NCI-H1105 (cell line): ENCODE measurements at regions not wholly inside any gene's neighbourhood (a gene's known extent, or its start where the extent isn't known, plus 50 kb on each side); places are given as distances from the start of the nearest gene placed in this dataset.
A peak's percentile ranks its signal among the peaks of the same experiment; 100 is the strongest.

ENCODE experiments used
- DNase-seq: peaks from one replicate; lab custom pipeline; 2025; lab: John Stamatoyannopoulos, UW

DNA sequence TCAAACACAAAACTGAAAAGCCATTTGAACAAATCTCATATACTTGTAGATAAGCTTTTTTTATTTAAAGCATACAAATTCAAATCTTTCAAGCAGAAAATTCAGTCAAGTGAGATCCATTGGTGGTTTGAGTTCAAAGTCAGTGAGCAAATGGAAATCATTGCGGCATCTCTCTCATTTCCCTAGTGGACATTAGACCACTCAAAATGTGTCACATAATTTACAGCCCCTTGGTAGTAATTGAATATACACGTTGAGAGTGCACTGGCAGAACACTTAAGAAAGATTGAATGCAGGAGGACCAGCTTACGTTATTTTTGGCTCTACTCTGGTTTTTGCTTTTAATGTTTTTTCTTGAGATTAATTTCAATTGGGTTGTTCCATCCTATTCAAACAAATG is 633.7 kb downstream of the USP25 start:
- no peak for DNase-seq

GRCh38 chr21:16366207-16366606 is 636.4 kb downstream of the USP25 start:
- DNase-seq, result no peak

DNA sequence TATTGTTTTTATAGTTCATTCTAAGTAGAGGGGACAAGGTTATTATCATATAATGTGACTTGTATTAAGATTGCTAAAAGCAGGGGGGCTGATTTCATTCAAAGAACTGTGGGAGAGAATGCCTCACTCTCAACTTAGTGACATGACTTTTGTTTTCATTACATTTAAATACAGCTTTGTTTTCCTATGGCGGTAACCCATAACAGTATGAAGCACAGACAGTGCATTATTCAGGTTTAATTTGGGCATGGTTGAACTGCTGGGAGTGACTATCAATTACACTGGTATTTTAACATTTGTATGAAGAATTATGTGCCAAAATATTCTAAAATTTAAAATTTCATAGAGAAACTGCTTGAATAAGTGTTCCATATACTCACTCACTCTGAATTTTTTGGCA is 637.3 kb downstream of the USP25 start:
- DNase-seq, result no peak

GRCh38 chr21:16370186-16370585 is 640.4 kb downstream of the USP25 start:
- no peak for DNase-seq

DNA sequence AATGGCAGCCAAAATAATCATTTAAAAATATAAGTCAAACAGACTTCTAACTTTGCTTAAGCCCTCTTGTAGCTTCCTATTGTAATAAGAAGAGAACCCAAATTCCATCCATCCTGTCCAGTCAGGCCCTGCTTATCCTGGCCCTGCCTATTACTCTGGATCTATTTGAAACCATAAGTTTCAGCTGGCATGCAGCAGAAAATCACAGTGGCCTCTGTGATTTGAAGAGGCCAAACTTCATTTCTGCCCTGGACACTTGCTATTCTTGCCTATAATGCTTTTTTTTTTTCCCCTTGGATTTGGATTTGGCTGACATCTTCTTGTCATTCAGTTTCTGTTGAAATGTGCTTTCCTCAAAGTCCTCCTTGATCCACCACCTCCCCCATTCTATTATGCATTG is 642.8 kb downstream of the USP25 start:
- DNase-seq, result no peak

DNA sequence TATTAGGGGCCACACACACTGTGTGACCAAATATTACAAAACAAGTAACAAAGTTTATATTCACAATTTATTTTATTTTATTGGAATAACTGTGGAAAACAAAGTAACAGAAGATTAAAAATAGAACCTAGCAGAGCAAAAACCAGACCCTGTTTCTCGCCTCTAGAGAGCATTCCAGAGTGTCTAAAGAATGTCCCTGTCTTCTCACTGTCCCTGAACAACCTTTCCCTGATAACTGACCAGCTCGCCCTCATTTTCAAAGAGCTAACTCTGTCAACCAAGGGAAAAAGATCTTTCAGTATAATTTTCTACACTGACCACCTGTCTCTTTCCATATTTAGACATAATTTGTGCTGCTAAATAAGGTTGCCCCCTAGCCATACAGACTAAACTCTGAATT is 646.9 kb downstream of the USP25 start:
- no peak for DNase-seq

DNA sequence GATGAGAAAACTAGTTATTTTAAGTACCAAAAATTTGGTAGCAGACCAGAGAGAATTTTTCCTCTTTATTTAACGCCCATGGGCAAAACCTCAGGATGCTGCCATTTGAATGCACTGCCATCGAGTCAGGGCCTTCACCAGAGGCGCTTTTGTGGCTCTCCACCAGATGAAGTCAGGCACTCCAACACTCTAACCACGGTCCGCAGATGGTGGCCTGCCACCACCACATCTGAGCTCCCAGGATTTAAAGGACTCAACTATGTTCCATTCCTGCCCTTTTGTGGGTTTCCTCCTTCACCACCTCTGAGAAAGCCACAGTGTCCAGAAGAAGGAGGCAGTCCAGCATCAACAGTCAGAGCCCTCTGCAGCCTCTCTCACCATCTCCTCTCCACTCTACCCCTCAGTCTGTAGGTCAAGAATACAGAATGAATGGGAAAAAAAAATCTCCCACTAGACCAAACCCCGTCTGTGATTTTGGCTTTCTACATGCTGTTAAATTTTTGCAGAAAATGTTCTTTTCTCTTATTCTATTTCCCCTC is 647.4 kb downstream of the USP25 start:
- no peak for DNase-seq

GRCh38 chr21:16377857-16378256 is 648.1 kb downstream of the USP25 start:
- DNase-seq, result no peak

DNA sequence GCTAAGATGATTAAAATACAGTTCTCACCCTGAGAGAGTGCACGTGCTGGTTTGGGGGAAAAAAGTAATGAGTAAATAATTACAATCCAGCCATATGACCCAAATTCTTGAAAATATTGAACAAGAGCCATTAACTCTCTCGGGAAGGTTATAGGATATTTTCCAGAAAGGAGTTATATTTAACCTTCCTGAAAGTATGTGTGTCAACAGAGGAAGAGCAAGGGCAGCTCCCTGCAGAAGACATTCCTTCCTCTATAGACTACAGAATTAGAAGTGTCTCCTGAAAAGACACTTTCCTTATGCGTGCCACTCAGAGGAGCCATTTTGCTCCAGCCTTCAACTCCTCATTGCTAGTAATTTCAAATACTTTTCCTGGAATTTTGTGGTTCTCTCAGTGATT is 648.7 kb downstream of the USP25 start:
- no peak for DNase-seq

DNA sequence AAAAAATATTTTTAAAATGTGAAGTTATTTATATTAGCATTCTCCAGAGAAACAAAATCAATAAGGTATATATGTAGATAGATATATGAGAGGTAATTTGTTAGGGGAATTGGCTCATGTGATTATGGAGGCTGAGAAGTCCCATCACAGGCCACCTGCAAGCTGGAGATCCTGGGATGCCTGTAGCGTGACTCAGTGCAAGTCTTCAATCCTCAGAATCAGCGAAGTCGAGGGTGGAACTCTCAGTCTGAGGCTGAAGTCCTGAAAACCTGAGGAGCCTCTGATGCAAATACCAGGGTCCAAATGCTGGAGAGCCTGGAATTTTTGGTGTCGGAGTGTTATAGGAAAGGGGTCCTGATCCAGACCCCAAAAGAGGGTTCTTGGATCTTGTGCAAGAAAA is 658.5 kb downstream of the USP25 start:
- no peak for DNase-seq

DNA sequence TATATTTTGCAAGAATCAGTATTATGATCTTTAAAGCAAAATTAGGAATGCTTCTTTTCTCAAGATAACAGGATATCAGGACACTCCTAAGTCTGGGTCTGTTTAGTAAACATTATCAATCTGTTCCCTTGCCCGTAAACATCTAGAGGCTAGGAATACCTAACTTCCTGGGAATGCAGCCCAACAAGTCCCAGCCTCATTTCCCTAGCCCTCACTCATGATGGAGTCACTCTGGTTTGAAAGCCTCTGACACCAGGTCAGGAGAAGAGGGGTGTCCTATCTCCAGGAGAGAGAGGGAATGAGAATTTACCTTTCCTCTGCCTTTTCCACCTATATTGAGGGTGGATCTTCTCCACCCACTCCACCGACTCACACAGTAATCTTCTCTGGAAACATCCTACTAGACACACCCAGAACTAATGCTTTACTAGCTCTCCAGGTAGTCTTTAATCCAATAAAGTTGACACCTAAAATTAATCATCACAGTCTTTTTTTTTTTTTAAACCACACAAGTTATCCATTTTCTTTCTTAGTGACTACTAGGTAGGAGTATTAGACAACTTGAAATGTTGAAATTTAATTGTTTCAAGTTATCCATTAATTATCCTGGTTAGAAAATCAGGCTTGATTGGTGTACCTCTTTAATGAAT is 659.3 kb downstream of the USP25 start:
- DNase-seq, result no peak

DNA sequence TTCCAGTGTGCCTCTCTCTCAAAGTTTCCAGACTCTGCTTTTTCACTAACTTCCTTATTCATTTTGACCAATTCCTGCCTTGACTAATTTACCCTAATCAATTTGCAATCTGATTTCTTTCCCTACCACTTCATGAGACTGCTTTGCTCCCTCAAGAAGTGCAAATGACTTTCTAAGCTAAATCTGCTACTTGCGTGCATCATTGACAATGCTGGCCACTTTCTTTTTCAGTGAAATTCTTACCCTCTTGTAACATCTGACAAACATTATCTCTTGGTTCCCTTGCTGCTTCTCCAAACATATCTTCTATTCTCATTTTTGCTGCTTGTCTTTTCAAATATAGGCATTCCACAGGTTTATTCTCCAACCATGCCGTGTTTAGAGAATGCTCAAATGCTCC is 659.9 kb downstream of the USP25 start:
- no peak for DNase-seq

DNA sequence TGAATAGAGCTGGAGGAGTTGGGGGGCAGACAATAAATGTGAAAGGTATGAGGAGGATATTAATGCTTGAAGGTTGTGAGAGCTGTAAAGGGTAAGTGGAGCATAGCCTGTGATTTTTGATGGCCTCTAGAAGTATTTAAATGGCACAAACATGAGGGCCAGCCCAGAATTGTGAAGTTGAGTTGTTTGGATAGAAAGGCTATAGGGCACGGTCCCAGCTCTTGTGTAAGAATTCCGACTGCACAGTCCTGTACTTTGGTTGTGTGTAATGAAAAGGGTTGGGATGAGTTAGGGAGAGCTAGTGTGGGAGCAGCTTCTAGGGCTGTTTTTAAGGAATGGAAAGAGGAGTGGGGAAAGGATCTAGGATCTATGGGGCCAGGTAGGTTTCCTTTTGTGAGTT is 665.5 kb downstream of the USP25 start:
- DNase-seq, result no peak

DNA sequence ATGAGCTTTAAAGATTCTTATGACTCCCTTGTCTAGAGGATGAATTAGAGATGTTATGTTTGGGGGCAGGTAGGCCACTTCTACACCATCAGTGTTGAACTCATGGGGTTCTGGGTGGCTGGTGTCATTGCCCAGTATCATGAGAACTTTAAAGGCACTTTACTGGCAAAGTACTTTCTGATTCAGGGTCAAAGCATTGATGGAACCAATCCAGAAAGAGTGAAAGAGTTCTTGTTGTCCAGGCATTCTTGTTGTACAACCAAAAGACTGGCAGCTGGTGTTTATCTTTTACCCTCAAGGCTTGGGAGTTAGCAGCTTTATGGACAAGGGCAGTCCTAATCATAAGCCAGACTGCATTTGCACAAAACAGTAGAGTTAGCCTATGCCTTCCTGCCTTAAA is 673.0 kb downstream of the USP25 start:
- no peak for DNase-seq

DNA sequence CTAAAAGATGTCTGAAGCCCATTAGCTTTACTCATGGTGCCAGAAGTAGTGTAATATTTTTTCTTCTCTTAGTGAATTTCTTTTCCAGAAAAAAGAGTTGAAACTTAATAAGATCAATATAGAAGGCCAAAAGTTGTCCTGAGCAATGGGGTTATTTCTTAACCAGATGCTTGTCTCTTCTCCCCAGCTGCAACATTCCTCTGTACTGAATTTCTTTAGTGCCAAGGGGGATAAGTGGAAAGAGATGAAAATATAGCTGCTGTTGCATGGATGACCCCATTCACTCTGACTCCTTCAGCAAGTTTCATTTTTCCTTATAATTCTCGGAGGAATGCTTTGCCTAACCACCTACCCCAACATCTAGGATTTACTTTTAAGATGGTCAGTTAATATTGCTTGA is 675.0 kb downstream of the USP25 start:
- DNase-seq, result no peak

GRCh38 chr21:16406355-16406754 is 676.6 kb downstream of the USP25 start:
- no peak for DNase-seq

GRCh38 chr21:16407403-16408240 is 677.8 kb downstream of the USP25 start:
- no peak for DNase-seq

GRCh38 chr21:16408280-16408679 is 678.5 kb downstream of the USP25 start:
- no peak for DNase-seq

DNA sequence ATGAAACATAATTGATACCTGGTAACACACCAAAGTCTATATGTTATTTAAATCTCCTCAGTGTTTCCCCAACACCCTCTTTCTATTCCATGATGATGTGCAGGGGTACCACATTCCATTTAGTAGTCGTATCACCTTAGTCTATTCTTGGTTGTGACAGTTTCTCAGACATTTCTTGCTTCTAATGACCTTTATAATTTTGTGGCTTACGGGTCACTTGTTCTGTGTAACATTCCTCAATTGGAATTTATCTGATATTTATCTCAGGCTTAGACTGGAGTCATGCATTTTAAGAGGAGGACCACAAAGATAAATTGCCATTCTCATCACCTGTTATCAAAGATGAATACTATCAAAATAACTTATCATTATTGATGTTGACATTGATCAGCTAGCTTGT is 679.6 kb downstream of the USP25 start:
- DNase-seq, result no peak

DNA sequence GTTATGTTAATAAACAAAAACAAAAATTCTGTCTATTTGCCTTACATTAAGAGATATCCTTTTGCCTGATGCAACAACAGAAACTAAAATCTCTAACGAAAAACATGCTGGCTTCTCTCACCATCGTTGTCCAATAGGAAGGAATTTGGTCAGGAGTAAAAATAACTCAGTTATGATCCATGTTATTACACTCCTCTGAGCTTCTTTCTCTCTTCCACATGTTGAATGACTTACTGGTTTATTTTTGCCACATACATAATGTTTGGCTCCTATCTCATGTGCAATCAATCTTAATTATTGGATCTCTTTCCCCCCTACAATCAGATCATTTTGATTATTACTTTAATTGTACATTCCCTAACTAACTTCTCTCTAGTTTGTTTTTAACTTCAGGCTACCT is 688.4 kb downstream of the USP25 start:
- no peak for DNase-seq

DNA sequence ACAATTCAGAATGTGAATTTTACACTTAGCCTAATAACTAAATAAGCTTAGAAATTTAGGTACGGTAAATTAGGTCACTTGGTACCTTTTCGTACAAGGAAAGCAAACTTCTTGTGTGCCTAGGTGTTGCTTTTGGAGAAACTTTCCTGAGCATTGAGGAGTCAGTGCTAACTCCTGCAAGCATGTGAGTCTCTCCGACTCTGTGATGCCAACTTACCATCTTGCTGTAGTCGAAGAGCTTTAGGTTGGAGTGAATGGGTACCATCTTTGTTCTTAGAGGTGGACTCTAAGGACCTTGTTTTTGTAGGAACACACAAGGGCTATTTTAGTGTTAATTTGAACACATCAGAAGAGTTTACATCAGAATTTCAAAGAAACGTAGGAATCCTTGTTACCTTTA is 688.9 kb downstream of the USP25 start:
- DNase-seq, result no peak

- DNase-seq, result peak; percentile 92
Measured at GRCh38 chr21:16419188-16419921, 689.6 kb downstream of the USP25 start.
